ENCODE measurements at regions not wholly inside any gene's neighbourhood (a gene's known extent, or its start where the extent isn't known, plus 50 kb on each side); places are given as distances from the start of the nearest gene placed in this dataset.

DNA sequence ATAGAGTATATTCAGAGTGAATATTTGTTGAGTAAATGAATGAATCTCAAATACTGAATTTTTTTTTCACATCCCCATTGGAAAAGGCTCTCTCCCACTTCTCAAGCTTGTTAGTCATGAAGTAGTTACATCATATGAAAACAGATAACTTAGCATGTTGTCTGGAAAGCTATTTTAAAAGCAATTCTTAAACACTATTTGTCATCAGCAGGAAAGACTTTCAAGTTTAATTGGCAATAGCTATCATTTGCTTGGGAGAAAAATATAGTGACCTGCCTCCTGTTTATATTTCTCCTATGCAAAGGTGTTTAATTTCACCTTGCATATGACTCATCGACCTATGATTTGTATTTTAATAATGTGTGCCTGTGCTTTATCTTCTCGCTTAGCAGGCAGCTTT is 499.8 kb upstream of the GRIA1 start:
- Histone ChIP-seq H3K4me1 (peaks cover 0 to 4% (median 0%) of the 10 kb centered on the region in 4 donors), H3K27me3 (no peaks in the 10 kb centered on the region), H3K4me3 (no peak overlapping the region), H3K9me3 (no peaks in the 10 kb centered on the region), H3K27ac (replicated peaks in 1 of 4) (no peak overlapping the region), H3K36me3 (no peaks in the 10 kb centered on the region)
- TF ChIP-seq POLR2A (IDR thresholded peaks at IDR 0.05; ENCODE audit: low read depth) (no peak), POLR2AphosphoS5 (IDR thresholded peaks at IDR 0.05) (no peak)
- WGBS: 50% methylated on average over 2 of the region's 2 CpGs
- intact Hi-C loops (cut with DNase I): no loop called here
- no peak for DNase-seq (ENCODE audit: extremely low spot score)

DNA sequence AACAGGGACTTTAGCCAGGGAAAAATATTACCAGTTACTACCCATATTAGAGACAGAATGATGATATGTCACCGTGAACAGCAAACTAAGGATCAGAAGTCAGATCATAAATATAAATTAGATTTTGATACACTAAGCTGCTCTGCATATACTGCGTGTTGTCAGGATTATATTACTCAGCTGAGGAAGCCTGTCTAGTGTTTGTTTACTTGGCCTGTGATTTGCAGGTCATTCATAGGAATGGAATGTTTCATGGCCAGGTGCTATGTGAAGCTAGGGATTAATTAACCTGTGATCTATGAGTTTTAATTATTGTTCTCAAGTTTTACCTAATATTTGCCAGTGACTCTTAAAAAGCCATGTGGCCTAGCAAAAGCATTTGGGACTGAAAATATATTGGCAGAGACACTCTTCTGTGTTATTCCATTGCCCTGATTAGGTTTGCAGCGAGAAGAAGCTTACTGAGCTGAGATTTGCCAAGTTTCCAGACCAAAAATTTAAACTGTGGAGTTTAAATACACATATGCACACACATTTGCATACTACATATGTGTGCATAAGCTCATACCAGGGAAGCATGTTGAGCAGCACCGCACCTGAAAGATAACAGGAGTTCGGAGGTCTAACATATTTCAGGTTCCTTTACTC is 496.3 kb upstream of the GRIA1 start:
- H3K9me3 ChIP-seq: no peaks in the 10 kb centered on the region
- intact Hi-C loops (cut with DNase I): no loop called here
- WGBS: 69% methylated on average over 5 of the region's 5 CpGs
- no peak for DNase-seq (ENCODE audit: extremely low spot score)
- H3K4me3 ChIP-seq: no peak overlapping the region
- H3K27me3 ChIP-seq: no peaks in the 10 kb centered on the region
- no peaks in the 10 kb centered on the region for H3K4me1 ChIP-seq
- no peak overlapping the region for H3K27ac ChIP-seq (replicated peaks in 1 of 4)
- no peak for TF ChIP-seq POLR2AphosphoS5 (IDR thresholded peaks at IDR 0.05)
- TF ChIP-seq POLR2A (IDR thresholded peaks at IDR 0.05; ENCODE audit: low read depth): no peak
- TF ChIP-seq CTCF (IDR thresholded peaks at IDR 0.05): no peak
- no peak for TF ChIP-seq EP300 (IDR thresholded peaks at IDR 0.05)
- no peaks in the 10 kb centered on the region for H3K36me3 ChIP-seq

- DNase-seq (ENCODE audit: extremely low spot score): no peak
- Histone ChIP-seq H3K9me3 (no peaks in the 10 kb centered on the region), H3K4me1 (no peaks in the 10 kb centered on the region), H3K36me3 (no peaks in the 10 kb centered on the region), H3K27me3 (no peaks in the 10 kb centered on the region), H3K27ac (replicated peaks in 1 of 4) (no peak overlapping the region), H3K4me3 (no peak overlapping the region)
- TF ChIP-seq POLR2AphosphoS5 (IDR thresholded peaks at IDR 0.05): no peak
- intact Hi-C loops (cut with DNase I): no loop called here
- WGBS: 69% methylated on average over 1 of the region's 1 CpG
These were observed 495.2 kb upstream of the GRIA1 start for GRCh38 chr5:152995214-152995725.

DNA sequence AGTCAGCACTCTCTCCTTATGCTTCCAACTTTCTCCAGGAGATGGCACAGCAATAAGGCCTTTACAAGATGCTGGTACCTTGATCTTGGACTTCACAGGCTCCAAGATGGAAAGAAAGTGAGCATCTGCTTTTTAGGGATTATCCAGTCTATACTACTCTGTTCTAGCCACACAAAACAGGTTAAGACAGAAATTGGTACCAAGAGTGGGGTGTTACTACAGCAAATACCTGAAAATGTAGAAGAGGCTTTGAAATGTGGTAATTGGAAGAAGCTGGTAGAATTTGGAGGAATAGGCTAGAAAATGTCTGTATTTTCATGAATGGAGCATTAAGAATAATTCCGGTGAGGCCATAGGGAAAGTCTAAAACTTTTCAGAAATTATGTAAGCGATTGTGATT is 484.8 kb upstream of the GRIA1 start:
- Histone ChIP-seq H3K27ac (replicated peaks in 1 of 4) (no peak overlapping the region), H3K4me3 (no peak overlapping the region), H3K27me3 (no peaks in the 10 kb centered on the region), H3K36me3 (no peaks in the 10 kb centered on the region), H3K4me1 (no peaks in the 10 kb centered on the region), H3K9me3 (peaks cover 0 to 13% (median 12%) of the 10 kb centered on the region in 4 donors)
- 87% methylated on average over 2 of the region's 2 CpGs for WGBS
- intact Hi-C loops (cut with DNase I): no loop called here
- TF ChIP-seq POLR2AphosphoS5 (IDR thresholded peaks at IDR 0.05): no peak
- TF ChIP-seq CTCF (IDR thresholded peaks at IDR 0.05): no peak
- TF ChIP-seq EP300 (IDR thresholded peaks at IDR 0.05): no peak
- no peak for TF ChIP-seq POLR2A (IDR thresholded peaks at IDR 0.05; ENCODE audit: low read depth)
- DNase-seq (ENCODE audit: extremely low spot score): no peak

DNA sequence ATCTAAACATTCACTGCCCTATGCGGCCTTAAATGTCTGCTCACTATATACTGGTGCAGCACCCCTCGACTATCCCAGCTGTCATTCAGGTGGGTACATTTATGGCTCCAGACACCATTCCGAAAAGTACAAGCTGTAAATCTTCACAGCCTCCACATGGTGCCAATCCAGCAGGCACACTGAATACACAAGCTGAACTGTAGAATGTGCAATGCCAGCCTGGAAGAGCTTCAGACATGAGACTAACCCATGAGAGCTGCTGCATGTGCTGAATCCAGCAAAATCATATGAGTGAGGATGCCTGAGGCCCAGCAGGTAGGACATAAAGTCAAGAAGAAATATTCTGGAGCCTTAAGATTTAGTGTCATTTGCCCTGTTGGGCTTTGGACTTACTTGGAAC is 483.8 kb upstream of the GRIA1 start:
- no peak overlapping the region for H3K4me3 ChIP-seq
- intact Hi-C loops (cut with DNase I): no loop called here
- H3K27me3 ChIP-seq: no peaks in the 10 kb centered on the region
- DNase-seq (ENCODE audit: extremely low spot score): no peak
- no peak overlapping the region for H3K27ac ChIP-seq (replicated peaks in 1 of 4)
- WGBS: 97% methylated on average over 3 of the region's 3 CpGs
- TF ChIP-seq POLR2A (IDR thresholded peaks at IDR 0.05; ENCODE audit: low read depth): no peak
- TF ChIP-seq POLR2AphosphoS5 (IDR thresholded peaks at IDR 0.05): no peak
- no peak for TF ChIP-seq CTCF (IDR thresholded peaks at IDR 0.05)
- no peak for TF ChIP-seq EP300 (IDR thresholded peaks at IDR 0.05)
- no peaks in the 10 kb centered on the region for H3K36me3 ChIP-seq
- H3K9me3 ChIP-seq: peaks cover 0 to 13% (median 12%) of the 10 kb centered on the region in 4 donors
- H3K4me1 ChIP-seq: no peaks in the 10 kb centered on the region

GRCh38 chr5:153014194-153014593 is 476.3 kb upstream of the GRIA1 start:
- TF ChIP-seq POLR2AphosphoS5 (IDR thresholded peaks at IDR 0.05) (no peak), EP300 (IDR thresholded peaks at IDR 0.05) (no peak), CTCF (IDR thresholded peaks at IDR 0.05) (no peak), POLR2A (IDR thresholded peaks at IDR 0.05; ENCODE audit: low read depth) (no peak)
- no peak for DNase-seq (ENCODE audit: extremely low spot score)
- H3K4me1 ChIP-seq: no peaks in the 10 kb centered on the region
- H3K27me3 ChIP-seq: no peaks in the 10 kb centered on the region
- H3K9me3 ChIP-seq: peaks cover 0 to 17% (median 9%) of the 10 kb centered on the region in 4 donors
- intact Hi-C loops (cut with DNase I): no loop called here
- H3K36me3 ChIP-seq: no peaks in the 10 kb centered on the region
- no peak overlapping the region for H3K27ac ChIP-seq (replicated peaks in 1 of 4)
- 89% methylated on average over 4 of the region's 4 CpGs for WGBS
- H3K4me3 ChIP-seq: no peak overlapping the region
